ENCODE measurements at regions not wholly inside any gene's neighbourhood (a gene's known extent, or its start where the extent isn't known, plus 50 kb on each side); places are given as distances from the start of the nearest gene placed in this dataset.
"Not testable (repeated sequence)": the region's sequence is repeated elsewhere in the genome, so short reads cannot be mapped to it uniquely, and the experiment has no call there.

DNA sequence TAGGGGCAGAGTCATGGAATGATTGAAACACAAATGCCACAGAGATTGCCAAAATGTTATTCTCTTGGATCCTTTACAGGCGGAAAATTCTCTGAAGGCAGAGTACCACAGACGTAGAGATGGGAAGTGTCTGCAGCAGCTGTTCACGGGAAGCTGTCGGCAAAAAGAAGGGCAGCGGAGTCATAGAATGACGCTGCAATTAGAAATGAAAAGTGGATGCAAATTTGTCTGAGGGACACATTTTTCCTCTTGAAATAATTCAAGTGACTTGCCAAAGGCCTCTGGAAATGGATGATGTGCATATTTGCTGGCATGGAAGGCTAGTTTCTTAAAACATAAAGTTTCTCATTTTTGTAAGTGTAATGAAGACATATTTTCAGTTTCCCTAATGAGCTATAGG lies 77.5 kb upstream of the PLD5 start (continued):
- no peak for TF ChIP-seq CTBP2 (IDR thresholded peaks at IDR 0.05; ENCODE audit: borderline replicate concordance, insufficient read depth, insufficient read length, low read length)
- no peak for TF ChIP-seq SP2 (IDR thresholded peaks at IDR 0.05; ENCODE audit: low read length)
- no peak for TF ChIP-seq EZH2 (IDR thresholded peaks at IDR 0.05; ENCODE audit: low read depth, low read length, severe bottlenecking)
- TF ChIP-seq PHF8 (conservative IDR thresholded peaks at IDR 0.05; ENCODE audit: low read depth, low read length): no peak
- TF ChIP-seq POLR2A (IDR thresholded peaks at IDR 0.05; ENCODE audit: control extremely low read depth in 1 of 2, low read depth in 2 of 2, low read length in 2 of 2): no peak
- TF ChIP-seq CHD1 (IDR thresholded peaks at IDR 0.05; ENCODE audit: low read depth, low read length): no peak

DNA sequence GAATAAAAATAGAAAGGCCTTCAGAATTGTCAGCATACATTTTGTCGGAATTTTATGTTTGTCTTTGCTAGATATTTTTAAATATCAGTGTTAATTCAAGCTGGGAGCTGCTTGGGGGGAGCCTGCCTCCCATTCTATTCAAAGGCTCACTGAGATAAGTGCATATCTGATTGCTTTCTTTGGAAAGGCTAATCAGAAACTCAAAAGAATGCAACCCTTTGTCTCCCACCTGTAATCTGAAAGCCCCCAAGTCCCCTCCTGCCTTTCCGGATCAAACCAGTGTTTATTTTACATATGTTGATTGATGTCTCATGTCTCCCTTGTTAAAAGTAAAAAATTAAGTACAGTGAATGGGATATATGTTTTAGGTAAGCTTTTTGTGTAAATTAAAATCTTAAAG lies 69.3 kb upstream of the PLD5 start:
- H3K4me3 ChIP-seq (ENCODE audit: extremely low read depth in 1 of 4, insufficient read depth in 2 of 4, low read depth in 3 of 4, low read length in 4 of 4); H3K36me3 ChIP-seq (ENCODE audit: control insufficient read depth in 2 of 4, insufficient read depth in 4 of 4, low read length in 3 of 4); H2BK15ac ChIP-seq (ENCODE audit: low read length); H2BK120ac ChIP-seq (replicated peaks; ENCODE audit: low read depth, low read length); H2AFZ ChIP-seq (ENCODE audit: low read length); H4K91ac ChIP-seq (replicated peaks; ENCODE audit: insufficient read length, low read length); H3K9ac ChIP-seq (replicated peaks in 1 of 4; ENCODE audit: extremely low read depth in 1 of 4, low read depth in 3 of 4, low read length in 3 of 4); H3K27ac ChIP-seq (ENCODE audit: low read depth, low read length); POLR2A ChIA-PET (ENCODE audit: partially characterized antibody); H4K5ac ChIP-seq (ENCODE audit: insufficient read length, low read depth, low read length); H2BK5ac ChIP-seq (ENCODE audit: low read depth, low read length); H3K14ac ChIP-seq (ENCODE audit: insufficient read length); H4K8ac ChIP-seq (ENCODE audit: extremely low read depth, insufficient read depth, low read length); DNase-seq (ENCODE audit: low read depth in 1 of 2, low spot score in 2 of 2); H2BK12ac ChIP-seq (ENCODE audit: low read depth, low read length); FAIRE-seq; H3K27me3 ChIP-seq (replicated peaks in 1 of 4; ENCODE audit: control insufficient read depth in 3 of 4, extremely low read depth in 1 of 4, insufficient read depth in 3 of 4, low read length in 3 of 4); H3K79me2 ChIP-seq (ENCODE audit: control insufficient read depth in 1 of 2, insufficient read depth in 2 of 2, low read length in 2 of 2); H3K18ac ChIP-seq (ENCODE audit: extremely low read depth, low read length); H3K56ac ChIP-seq (replicated peaks; ENCODE audit: insufficient read length, low read depth, low read length); H3K79me1 ChIP-seq (ENCODE audit: low read depth, low read length); H3K23ac ChIP-seq (ENCODE audit: insufficient read length); H4K20me1 ChIP-seq (replicated peaks in 1 of 2; ENCODE audit: control insufficient read depth in 1 of 2, insufficient read depth in 2 of 2, low read length in 2 of 2); H2BK20ac ChIP-seq (ENCODE audit: low read length); H3K4ac ChIP-seq (replicated peaks; ENCODE audit: insufficient read length, low read depth, low read length); H3K23me2 ChIP-seq (ENCODE audit: low read depth, low read length); H3K4me2 ChIP-seq (ENCODE audit: insufficient read depth in 1 of 2, low read depth in 2 of 2, low read length in 2 of 2); H3K4me1 ChIP-seq (replicated peaks in 1 of 4; ENCODE audit: control insufficient read depth in 3 of 4, insufficient read depth in 4 of 4, low read length in 3 of 4); H2AK5ac ChIP-seq (ENCODE audit: low read depth, low read length): not testable (repeated sequence)
- peaks cover 7 to 11% of the 10 kb centered on the region in 2 experiments; a peak in 3 of 4 replicates for H3K9me3 ChIP-seq (ENCODE audit: insufficient read depth in 2 of 2, low read depth in 1 of 2, low read length in 1 of 2)
- CTCF ChIA-PET (ENCODE audit: partially characterized antibody): interaction anchor here (0.6 kb wide), 1 partner anchor 478 kb away, joined by 4 read pairs; no protein-coding TSS in a partner anchor
- 20% methylated on average over 2 of the region's 2 CpGs; no CpG with 5 or more reads in 1 of the 2 experiments for WGBS, 2 experiments (ENCODE audit: extremely low coverage in 1 of 2, insufficient coverage in 1 of 2, insufficient read length in 1 of 2, insufficient replicate concordance in 2 of 2, low coverage in 1 of 2, low lambda C conversion rate in 2 of 2, missing lambda C conversion rate in 1 of 2)
